ENCODE measurements at regions not wholly inside any gene's neighbourhood (a gene's known extent, or its start where the extent isn't known, plus 50 kb on each side); places are given as distances from the start of the nearest gene placed in this dataset.
"Not testable (repeated sequence)": the region's sequence is repeated elsewhere in the genome, so short reads cannot be mapped to it uniquely, and the experiment has no call there.

DNA sequence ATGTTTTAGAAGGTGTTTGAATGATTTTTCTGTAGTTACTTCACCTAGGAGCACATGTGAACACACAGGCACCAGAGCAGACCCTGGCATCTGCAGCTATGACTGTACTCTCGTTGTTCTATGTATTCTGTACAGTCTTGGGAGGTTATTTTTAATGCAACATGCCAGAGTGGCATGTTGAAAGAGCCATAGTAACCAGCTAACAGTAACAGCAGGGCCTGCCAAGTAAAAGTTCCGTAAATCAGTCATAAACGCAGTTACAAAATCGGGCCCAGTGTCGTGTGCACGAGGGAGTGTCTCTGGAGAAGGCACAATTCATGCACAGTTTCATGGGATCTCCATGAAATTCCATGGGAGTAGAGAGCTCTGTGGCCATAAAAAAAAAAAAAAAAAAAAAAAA is 108.3 kb upstream of the CDK6 start:
- no peak overlapping the region for H3K4me3 ChIP-seq (replicated peaks; ENCODE audit: insufficient read depth, low read length)
- DNase-seq (ENCODE audit: low read depth in 1 of 2, low spot score in 1 of 2), result no peak
- H3K27me3 ChIP-seq (ENCODE audit: insufficient read depth, poor library complexity, severe bottlenecking), result peaks cover 2% of the 10 kb centered on the region
- no peak overlapping the region for H3K27ac ChIP-seq (replicated peaks)
- no peak for TF ChIP-seq POLR2AphosphoS5 (IDR thresholded peaks at IDR 0.05; ENCODE audit: low read depth)
- no peak for TF ChIP-seq REST (IDR thresholded peaks at IDR 0.05; ENCODE audit: insufficient replicate concordance, low read depth)
- no peak for TF ChIP-seq GABPA (IDR thresholded peaks at IDR 0.05; ENCODE audit: low read depth)
- no peak for TF ChIP-seq CTCF (IDR thresholded peaks at IDR 0.05; ENCODE audit: insufficient read depth, low read length)
- no peak for TF ChIP-seq SPI1 (IDR thresholded peaks at IDR 0.05; ENCODE audit: borderline replicate concordance, low read depth)

- not testable (repeated sequence) for DNase-seq (ENCODE audit: low read depth in 1 of 2, low spot score in 1 of 2); H3K4me3 ChIP-seq (replicated peaks; ENCODE audit: insufficient read depth, low read length); H3K27ac ChIP-seq (replicated peaks); H3K27me3 ChIP-seq (ENCODE audit: insufficient read depth, poor library complexity, severe bottlenecking)
These were observed 106.3 kb upstream of the CDK6 start for GRCh38 chr7:92942706-92943105.

DNA sequence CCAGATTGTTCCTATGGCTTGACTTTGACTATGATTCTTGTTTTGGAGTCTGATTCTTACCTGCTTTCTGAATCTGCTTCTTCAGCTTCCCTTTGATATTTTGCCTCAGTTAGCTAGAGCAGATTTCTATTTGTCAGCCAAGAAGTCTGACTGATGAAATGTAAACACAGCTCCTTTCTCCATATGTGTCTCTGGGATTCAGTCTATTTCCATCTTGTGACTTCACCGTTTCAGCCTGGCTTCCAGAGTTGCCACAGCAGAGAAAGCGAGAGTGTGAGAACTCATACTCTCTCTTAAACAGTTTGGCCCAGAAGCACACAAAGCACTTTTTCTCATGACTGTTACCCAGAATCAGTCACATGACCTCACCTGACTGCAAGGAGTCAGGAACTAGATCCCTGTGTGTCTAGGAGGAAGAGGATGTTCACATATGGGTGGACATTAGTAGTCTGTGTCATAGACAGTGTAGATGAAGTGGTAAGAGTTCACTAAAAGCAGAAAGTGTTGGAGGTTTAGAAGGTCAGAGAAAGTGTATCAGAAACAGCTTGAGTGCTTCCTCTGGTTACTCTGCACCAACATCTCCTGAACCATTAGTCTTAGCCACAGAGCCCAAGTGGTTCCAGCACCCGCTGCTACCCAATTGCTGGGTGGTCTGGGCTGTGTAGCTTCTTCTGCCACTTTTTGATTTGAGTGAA is 103.4 kb upstream of the CDK6 start:
- no peak for DNase-seq (ENCODE audit: low read depth in 1 of 2, low spot score in 1 of 2)
- no peaks in the 10 kb centered on the region for H3K27me3 ChIP-seq (ENCODE audit: insufficient read depth, poor library complexity, severe bottlenecking)
- TF ChIP-seq REST (IDR thresholded peaks at IDR 0.05; ENCODE audit: insufficient replicate concordance, low read depth), result no peak
- H3K4me3 ChIP-seq (replicated peaks; ENCODE audit: insufficient read depth, low read length), result no peak overlapping the region
- no peak overlapping the region for H3K27ac ChIP-seq (replicated peaks)

- Histone ChIP-seq H3K4me3 (replicated peaks; ENCODE audit: insufficient read depth, low read length) (no peak overlapping the region), H3K27ac (replicated peaks) (no peak overlapping the region), H3K27me3 (ENCODE audit: insufficient read depth, poor library complexity, severe bottlenecking) (no peaks in the 10 kb centered on the region)
- TF ChIP-seq GABPA (IDR thresholded peaks at IDR 0.05; ENCODE audit: low read depth) (no peak), CTCF (IDR thresholded peaks at IDR 0.05; ENCODE audit: insufficient read depth, low read length) (no peak), SPI1 (IDR thresholded peaks at IDR 0.05; ENCODE audit: borderline replicate concordance, low read depth) (no peak), POLR2AphosphoS5 (IDR thresholded peaks at IDR 0.05; ENCODE audit: low read depth) (no peak), REST (IDR thresholded peaks at IDR 0.05; ENCODE audit: insufficient replicate concordance, low read depth) (no peak)
- DNase-seq (ENCODE audit: low read depth in 1 of 2, low spot score in 1 of 2), result no peak
These were observed 97.7 kb upstream of the CDK6 start for GRCh38 chr7:92934096-92934495.

All from HL-60 (cell line).